Thoracic aorta (tissue), 2 donors: ENCODE measurements at regions not wholly inside any gene's neighbourhood (a gene's known extent, or its start where the extent isn't known, plus 50 kb on each side); places are given as distances from the start of the nearest gene placed in this dataset.

ENCODE experiments used
- ATAC-seq: fragments of 150-250 bp; one replicate; pipeline ENCODE4 v1.8.0; 2017; ENCODE audit warnings: low read depth; ENCODE audit not compliant: insufficient number of reproducible peaks, low FRiP score
- DNase-seq: peaks from one replicate; pipeline ENCODE4 v3.0.0-alpha.2; 2020; ENCODE audit warnings: low spot score
- H3K27ac ChIP-seq, 2 donors: fragments of 200-600 bp; sonication (generic); 1 replicate in 1 of 2; 2 replicates in 1 of 2; pipeline ENCODE4 v1.5.1; 2016; ENCODE audit warnings: mild to moderate bottlenecking in 2 of 2, moderate library complexity in 2 of 2
- H3K27me3 ChIP-seq: fragments of 200-600 bp; sonication (generic); replicated peaks from 2 replicates; pipeline ENCODE4 v1.6.0; 2016; ENCODE audit warnings: mild to moderate bottlenecking; ENCODE audit not compliant: insufficient read depth
- H3K36me3 ChIP-seq: fragments of 200-600 bp; sonication (generic); one replicate; pipeline ENCODE4 v1.5.1; 2016
- H3K4me1 ChIP-seq, 2 donors: fragments of 200-600 bp; sonication (generic); 1 replicate in 1 of 2; 2 replicates in 1 of 2; pipeline versions ENCODE4 v1.5.1 to v1.6.0; 2016; ENCODE audit warnings: low read depth in 2 of 2, mild to moderate bottlenecking in 1 of 2; ENCODE audit not compliant: control insufficient read depth in 1 of 2
- H3K4me3 ChIP-seq: fragments of 200-600 bp; sonication (generic); 2 replicates; pipeline ENCODE4 v1.5.1; 2016; ENCODE audit warnings: mild to moderate bottlenecking
- H3K9me3 ChIP-seq: fragments of 200-600 bp; sonication (generic); 2 replicates; pipeline ENCODE4 v1.5.1; 2016
- CTCF ChIP-seq: fragments of 200-600 bp; sonication (generic); IDR thresholded peaks from one replicate; pipeline ENCODE4 v1.5.1; 2019; ENCODE audit warnings: antibody characterized with exemption

- Histone ChIP-seq H3K27ac (no peak overlapping the region), H3K36me3 (no peaks in the 10 kb centered on the region), H3K27me3 (no peaks in the 10 kb centered on the region), H3K4me3 (no peak overlapping the region), H3K9me3 (no peaks in the 10 kb centered on the region), H3K4me1 (no peaks in the 10 kb centered on the region)
- TF ChIP-seq CTCF, result no peak
- no peak for ATAC-seq
- DNase-seq, result no peak
Observed at GRCh38 chr1:30632481-30632880, 90.9 kb downstream of the MATN1 start.

GRCh38 chr1:30631700-30632099 lies 91.7 kb downstream of the MATN1 start:
- H3K4me1 ChIP-seq, result no peaks in the 10 kb centered on the region
- no peaks in the 10 kb centered on the region for H3K27me3 ChIP-seq
- no peak for TF ChIP-seq CTCF
- H3K4me3 ChIP-seq, result no peak overlapping the region
- no peak for DNase-seq
- no peak overlapping the region for H3K27ac ChIP-seq
- H3K9me3 ChIP-seq, result peaks cover 5% of the 10 kb centered on the region
- no peaks in the 10 kb centered on the region for H3K36me3 ChIP-seq
- no peak for ATAC-seq

GRCh38 chr1:30629501-30629900 lies 93.9 kb downstream of the MATN1 start:
- ATAC-seq (no peak), DNase-seq (no peak)
- H3K4me1 ChIP-seq, result no peaks in the 10 kb centered on the region
- TF ChIP-seq CTCF, result no peak
- H3K36me3 ChIP-seq, result no peaks in the 10 kb centered on the region
- peaks cover 5% of the 10 kb centered on the region for H3K9me3 ChIP-seq
- no peak overlapping the region for H3K4me3 ChIP-seq
- H3K27ac ChIP-seq, result no peak overlapping the region
- no peaks in the 10 kb centered on the region for H3K27me3 ChIP-seq

GRCh38 chr1:30627994-30628393 lies 95.4 kb downstream of the MATN1 start:
- no peak overlapping the region for H3K27ac ChIP-seq
- no peaks in the 10 kb centered on the region for H3K4me1 ChIP-seq
- H3K36me3 ChIP-seq, result no peaks in the 10 kb centered on the region
- H3K27me3 ChIP-seq, result no peaks in the 10 kb centered on the region
- DNase-seq (no peak), ATAC-seq (no peak)
- peaks cover 10% of the 10 kb centered on the region for H3K9me3 ChIP-seq
- TF ChIP-seq CTCF, result no peak
- no peak overlapping the region for H3K4me3 ChIP-seq

GRCh38 chr1:30627206-30627605 lies 96.2 kb downstream of the MATN1 start:
- Histone ChIP-seq H3K27ac (no peak overlapping the region), H3K27me3 (no peaks in the 10 kb centered on the region), H3K4me1 (no peaks in the 10 kb centered on the region), H3K4me3 (no peak overlapping the region), H3K9me3 (peaks cover 15% of the 10 kb centered on the region), H3K36me3 (no peaks in the 10 kb centered on the region)
- no peak for TF ChIP-seq CTCF
- ATAC-seq, result no peak
- DNase-seq, result no peak
